Endodermal cell (in vitro differentiated cells): ENCODE measurements at regions not wholly inside any gene's neighbourhood (a gene's known extent, or its start where the extent isn't known, plus 50 kb on each side); places are given as distances from the start of the nearest gene placed in this dataset.

ENCODE experiments used
- DNase-seq: peaks from one replicate; pipeline ENCODE4 v3.0.0-alpha.2; 2017
- H3K27ac ChIP-seq: 2 replicates; pipeline ENCODE4 v1.5.1; 2013; ENCODE audit warnings: mild to moderate bottlenecking, low read depth, low read length, moderate library complexity
- H3K27me3 ChIP-seq: 2 replicates; pipeline ENCODE4 v1.6.1; 2013; ENCODE audit warnings: mild to moderate bottlenecking, low read length, moderate library complexity; ENCODE audit not compliant: insufficient read depth, control insufficient read depth, poor library complexity, severe bottlenecking
- H3K36me3 ChIP-seq: 2 replicates; pipeline ENCODE4 v1.7.0; 2013; ENCODE audit warnings: mild to moderate bottlenecking, low read length, moderate library complexity; ENCODE audit not compliant: control insufficient read depth, insufficient read depth
- H3K4me1 ChIP-seq: one replicate; pipeline ENCODE4 v1.7.0; 2013; ENCODE audit warnings: low read length; ENCODE audit not compliant: control insufficient read depth, insufficient read depth
- H3K4me3 ChIP-seq: 2 replicates; pipeline ENCODE4 v1.5.1; 2013; ENCODE audit warnings: mild to moderate bottlenecking, low read length, moderate library complexity
- H3K9ac ChIP-seq: 2 replicates; pipeline ENCODE4 v1.6.1; 2013; ENCODE audit warnings: mild to moderate bottlenecking, low read length, moderate library complexity; ENCODE audit not compliant: poor library complexity, severe bottlenecking; ENCODE audit errors: extremely low read depth
- H3K9me3 ChIP-seq: 2 replicates; pipeline ENCODE4 v1.6.1; 2013; ENCODE audit warnings: mild to moderate bottlenecking, low read length, moderate library complexity; ENCODE audit not compliant: control insufficient read depth
- H3K27ac Mint-ChIP-seq: 2 replicates; pipeline ENCODE4 v1.8.0; 2020; ENCODE audit warnings: mixed read lengths
- H3K27me3 Mint-ChIP-seq: 2 replicates; pipeline ENCODE4 v1.8.0; 2021; ENCODE audit warnings: mild to moderate bottlenecking, mixed read lengths; ENCODE audit not compliant: insufficient read depth
- H3K36me3 Mint-ChIP-seq: 2 replicates; pipeline ENCODE4 v1.8.0; 2020; ENCODE audit warnings: low read depth, mixed read lengths
- H3K4me1 Mint-ChIP-seq: 2 replicates; pipeline ENCODE4 v1.8.0; 2020; ENCODE audit warnings: mixed read lengths
- H3K4me3 Mint-ChIP-seq: 2 replicates; pipeline ENCODE4 v1.8.0; 2020; ENCODE audit warnings: mild to moderate bottlenecking, moderate library complexity, mixed read lengths
- H3K9me3 Mint-ChIP-seq: 2 replicates; pipeline ENCODE4 v1.8.0; 2020; ENCODE audit warnings: mild to moderate bottlenecking, mixed read lengths
- WGBS, 2 experiments: methylation state at CpG; one replicate each; pipeline versions ENCODE4 v1.1.5 to v1.1.7; 2013; ENCODE audit warnings: missing lambda C conversion rate in 2 of 2, mixed read lengths in 1 of 2; ENCODE audit not compliant: insufficient coverage in 1 of 2, insufficient read length in 1 of 2; 5-methylcytosine and 5-hydroxymethylcytosine counted together
- TF ChIP-seq, protein P1 (sequence below): fragments of 200-600 bp; sonication (generic); conservative IDR thresholded peaks from 2 replicates; pipeline ENCODE4 v1.5.0; 2021; ENCODE audit warnings: antibody characterized with exemption, mild to moderate bottlenecking

DNA sequence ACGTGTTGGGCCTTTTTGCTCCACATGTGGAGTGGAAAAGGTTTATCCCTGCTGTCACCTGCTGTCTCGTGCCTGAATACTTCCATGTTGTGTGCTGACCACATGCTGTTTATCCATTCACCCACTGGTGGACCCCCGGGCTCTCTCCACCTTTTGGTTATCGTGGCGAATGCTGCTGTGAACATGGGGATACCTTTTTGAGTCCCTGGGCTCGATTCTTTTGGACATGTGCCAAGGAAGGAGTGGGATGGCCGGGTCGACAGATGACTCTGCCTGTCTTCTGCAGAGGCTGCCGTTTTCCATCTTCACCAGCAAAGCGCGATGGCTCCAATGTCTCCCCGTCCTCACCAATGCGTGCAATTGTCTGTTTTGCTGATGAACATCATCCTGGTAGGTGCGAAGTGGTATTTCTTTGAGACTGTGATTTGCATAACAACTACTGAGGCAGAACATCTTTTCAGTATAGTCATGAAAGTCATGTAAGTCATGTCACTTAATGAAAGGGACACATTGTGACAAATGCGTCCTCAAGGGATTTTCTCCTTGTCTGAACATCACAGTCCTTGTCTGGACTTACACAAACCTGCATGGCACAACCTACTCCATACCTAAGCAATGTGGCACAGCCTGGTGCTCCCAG lies 758.7 kb downstream of the BRD1 start:
- no peaks in the 10 kb centered on the region for H3K4me1 ChIP-seq
- 79 to 86% methylated on average over 15 of the region's 15 CpGs for WGBS, 2 experiments
- H3K27me3 Mint-ChIP-seq = no peaks in the 10 kb centered on the region
- no peak overlapping the region for H3K4me3 Mint-ChIP-seq
- no peaks in the 10 kb centered on the region for H3K9me3 ChIP-seq
- TF ChIP-seq, protein P1, sequence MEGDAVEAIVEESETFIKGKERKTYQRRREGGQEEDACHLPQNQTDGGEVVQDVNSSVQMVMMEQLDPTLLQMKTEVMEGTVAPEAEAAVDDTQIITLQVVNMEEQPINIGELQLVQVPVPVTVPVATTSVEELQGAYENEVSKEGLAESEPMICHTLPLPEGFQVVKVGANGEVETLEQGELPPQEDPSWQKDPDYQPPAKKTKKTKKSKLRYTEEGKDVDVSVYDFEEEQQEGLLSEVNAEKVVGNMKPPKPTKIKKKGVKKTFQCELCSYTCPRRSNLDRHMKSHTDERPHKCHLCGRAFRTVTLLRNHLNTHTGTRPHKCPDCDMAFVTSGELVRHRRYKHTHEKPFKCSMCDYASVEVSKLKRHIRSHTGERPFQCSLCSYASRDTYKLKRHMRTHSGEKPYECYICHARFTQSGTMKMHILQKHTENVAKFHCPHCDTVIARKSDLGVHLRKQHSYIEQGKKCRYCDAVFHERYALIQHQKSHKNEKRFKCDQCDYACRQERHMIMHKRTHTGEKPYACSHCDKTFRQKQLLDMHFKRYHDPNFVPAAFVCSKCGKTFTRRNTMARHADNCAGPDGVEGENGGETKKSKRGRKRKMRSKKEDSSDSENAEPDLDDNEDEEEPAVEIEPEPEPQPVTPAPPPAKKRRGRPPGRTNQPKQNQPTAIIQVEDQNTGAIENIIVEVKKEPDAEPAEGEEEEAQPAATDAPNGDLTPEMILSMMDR = no peak
- no peaks in the 10 kb centered on the region for H3K27me3 ChIP-seq
- H3K27ac ChIP-seq = no peak overlapping the region
- H3K9ac ChIP-seq = no peak overlapping the region
- no peaks in the 10 kb centered on the region for H3K9me3 Mint-ChIP-seq
- no peak overlapping the region for H3K4me3 ChIP-seq
- H3K4me1 Mint-ChIP-seq = peaks cover 2% of the 10 kb centered on the region
- no peaks in the 10 kb centered on the region for H3K36me3 ChIP-seq
- H3K36me3 Mint-ChIP-seq = no peaks in the 10 kb centered on the region
- H3K27ac Mint-ChIP-seq = no peak overlapping the region
- no peak for DNase-seq

DNA sequence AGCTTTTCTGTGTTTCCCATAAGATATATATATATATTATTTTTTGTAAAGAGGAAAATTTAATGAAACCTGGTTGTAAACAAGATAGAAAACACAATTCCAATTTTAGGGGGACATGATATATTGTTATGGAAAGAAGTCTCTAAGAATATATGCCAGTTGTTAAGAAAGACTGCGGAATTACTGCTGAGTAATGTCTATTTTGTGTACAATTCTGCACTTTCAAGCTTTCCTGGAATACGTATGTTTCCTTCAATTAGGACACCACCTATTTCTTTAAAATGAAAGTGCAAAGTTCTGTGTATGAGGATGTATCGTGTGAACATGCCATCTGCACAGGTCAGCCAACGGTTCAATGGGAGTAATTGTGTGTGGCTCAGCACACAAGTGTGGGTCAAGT lies 760.2 kb downstream of the BRD1 start:
- H3K36me3 Mint-ChIP-seq = no peaks in the 10 kb centered on the region
- Histone ChIP-seq H3K4me1 (no peaks in the 10 kb centered on the region), H3K27me3 (no peaks in the 10 kb centered on the region), H3K27ac (no peak overlapping the region), H3K36me3 (no peaks in the 10 kb centered on the region), H3K4me3 (no peak overlapping the region), H3K9ac (no peak overlapping the region), H3K9me3 (no peaks in the 10 kb centered on the region)
- H3K27me3 Mint-ChIP-seq = no peaks in the 10 kb centered on the region
- TF ChIP-seq, protein P1 = no peak
- WGBS, 2 experiments = 90 to 94% methylated on average over 4 of the region's 4 CpGs
- no peak overlapping the region for H3K27ac Mint-ChIP-seq
- no peak overlapping the region for H3K4me3 Mint-ChIP-seq
- H3K9me3 Mint-ChIP-seq = no peaks in the 10 kb centered on the region
- DNase-seq = no peak
- peaks cover 9% of the 10 kb centered on the region for H3K4me1 Mint-ChIP-seq

DNA sequence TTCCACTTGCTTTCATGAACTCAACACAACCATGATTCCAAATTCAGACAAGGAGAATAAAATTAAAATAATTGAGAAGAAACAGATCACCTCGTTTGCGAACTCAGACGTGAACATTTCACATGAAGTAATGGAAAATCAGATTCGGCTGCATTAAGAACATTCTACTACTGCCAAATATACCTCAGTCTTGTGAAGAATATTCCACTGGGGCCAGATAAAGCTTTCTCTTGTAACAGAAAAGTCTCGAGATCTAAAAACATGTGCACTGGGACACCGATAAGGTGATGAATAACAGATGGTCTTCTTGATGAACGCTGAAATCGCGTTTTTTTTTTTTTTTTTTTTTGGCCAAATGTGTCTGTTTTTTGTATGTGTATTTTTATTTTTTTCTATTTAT lies 761.1 kb downstream of the BRD1 start:
- Mint-ChIP-seq H3K36me3 (no peaks in the 10 kb centered on the region), H3K27me3 (no peaks in the 10 kb centered on the region), H3K4me1 (peaks cover 10% of the 10 kb centered on the region), H3K27ac (no peak overlapping the region), H3K9me3 (no peaks in the 10 kb centered on the region), H3K4me3 (no peak overlapping the region)
- WGBS, 2 experiments = 86 to 87% methylated on average over 6 to 9 of the region's 9 CpGs
- H3K36me3 ChIP-seq = no peaks in the 10 kb centered on the region
- DNase-seq = no peak
- TF ChIP-seq, protein P1 = no peak
- H3K9ac ChIP-seq = no peak overlapping the region
- H3K27ac ChIP-seq = no peak overlapping the region
- H3K27me3 ChIP-seq = no peaks in the 10 kb centered on the region
- H3K9me3 ChIP-seq = no peaks in the 10 kb centered on the region
- no peak overlapping the region for H3K4me3 ChIP-seq
- no peaks in the 10 kb centered on the region for H3K4me1 ChIP-seq
